ENCODE measurements at regions not wholly inside any gene's neighbourhood (a gene's known extent, or its start where the extent isn't known, plus 50 kb on each side); places are given as distances from the start of the nearest gene placed in this dataset.

DNA sequence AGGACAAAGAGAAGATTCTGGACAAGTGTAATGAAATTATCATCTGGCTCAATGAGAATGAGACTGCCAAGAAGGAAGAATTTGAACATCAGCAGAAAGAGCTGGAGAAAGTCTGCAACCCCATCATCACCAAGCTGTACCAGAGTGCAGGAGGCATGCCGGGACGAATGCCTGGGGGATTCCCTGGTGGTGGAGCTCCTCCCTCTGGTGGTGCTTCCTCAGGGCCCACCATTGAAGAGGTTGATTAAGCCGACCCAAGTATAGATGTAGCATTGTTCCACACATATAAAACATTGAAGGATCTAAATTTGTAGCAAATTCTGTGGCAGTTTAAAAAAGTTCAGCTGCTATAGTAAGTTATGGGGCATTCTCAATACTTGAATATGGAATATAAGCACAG, 174.3 kb upstream of the CCND2 start (continued):
- TF ChIP-seq KLF6 (CRISPR knock-in tag; IDR thresholded peaks at IDR 0.05) (no peak), ZNF557 (CRISPR knock-in tag; IDR thresholded peaks at IDR 0.05) (no peak), ZNF891 (CRISPR knock-in tag; IDR thresholded peaks at IDR 0.05) (no peak), SIX1 (CRISPR knock-in tag; IDR thresholded peaks at IDR 0.05; ENCODE audit: borderline replicate concordance) (no peak), FLYWCH1 (CRISPR knock-in tag; IDR thresholded peaks at IDR 0.05) (no peak)
- TF ChIP-seq, protein P1, sequence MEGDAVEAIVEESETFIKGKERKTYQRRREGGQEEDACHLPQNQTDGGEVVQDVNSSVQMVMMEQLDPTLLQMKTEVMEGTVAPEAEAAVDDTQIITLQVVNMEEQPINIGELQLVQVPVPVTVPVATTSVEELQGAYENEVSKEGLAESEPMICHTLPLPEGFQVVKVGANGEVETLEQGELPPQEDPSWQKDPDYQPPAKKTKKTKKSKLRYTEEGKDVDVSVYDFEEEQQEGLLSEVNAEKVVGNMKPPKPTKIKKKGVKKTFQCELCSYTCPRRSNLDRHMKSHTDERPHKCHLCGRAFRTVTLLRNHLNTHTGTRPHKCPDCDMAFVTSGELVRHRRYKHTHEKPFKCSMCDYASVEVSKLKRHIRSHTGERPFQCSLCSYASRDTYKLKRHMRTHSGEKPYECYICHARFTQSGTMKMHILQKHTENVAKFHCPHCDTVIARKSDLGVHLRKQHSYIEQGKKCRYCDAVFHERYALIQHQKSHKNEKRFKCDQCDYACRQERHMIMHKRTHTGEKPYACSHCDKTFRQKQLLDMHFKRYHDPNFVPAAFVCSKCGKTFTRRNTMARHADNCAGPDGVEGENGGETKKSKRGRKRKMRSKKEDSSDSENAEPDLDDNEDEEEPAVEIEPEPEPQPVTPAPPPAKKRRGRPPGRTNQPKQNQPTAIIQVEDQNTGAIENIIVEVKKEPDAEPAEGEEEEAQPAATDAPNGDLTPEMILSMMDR (CRISPR knock-in tag; IDR thresholded peaks at IDR 0.05): peak; percentile 65
- TF ChIP-seq, protein P2, sequence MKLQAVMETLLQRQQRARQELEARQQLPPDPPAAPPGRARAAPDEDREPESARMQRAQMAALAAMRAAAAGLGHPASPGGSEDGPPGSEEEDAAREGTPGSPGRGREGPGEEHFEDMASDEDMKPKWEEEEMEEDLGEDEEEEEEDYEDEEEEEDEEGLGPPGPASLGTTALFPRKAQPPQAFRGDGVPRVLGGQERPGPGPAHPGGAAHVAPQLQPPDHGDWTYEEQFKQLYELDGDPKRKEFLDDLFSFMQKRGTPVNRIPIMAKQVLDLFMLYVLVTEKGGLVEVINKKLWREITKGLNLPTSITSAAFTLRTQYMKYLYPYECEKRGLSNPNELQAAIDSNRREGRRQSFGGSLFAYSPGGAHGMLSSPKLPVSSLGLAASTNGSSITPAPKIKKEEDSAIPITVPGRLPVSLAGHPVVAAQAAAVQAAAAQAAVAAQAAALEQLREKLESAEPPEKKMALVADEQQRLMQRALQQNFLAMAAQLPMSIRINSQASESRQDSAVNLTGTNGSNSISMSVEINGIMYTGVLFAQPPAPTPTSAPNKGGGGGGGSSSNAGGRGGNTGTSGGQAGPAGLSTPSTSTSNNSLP (IDR thresholded peaks at IDR 0.05; ENCODE audit: low read depth, low read length): no peak

DNA sequence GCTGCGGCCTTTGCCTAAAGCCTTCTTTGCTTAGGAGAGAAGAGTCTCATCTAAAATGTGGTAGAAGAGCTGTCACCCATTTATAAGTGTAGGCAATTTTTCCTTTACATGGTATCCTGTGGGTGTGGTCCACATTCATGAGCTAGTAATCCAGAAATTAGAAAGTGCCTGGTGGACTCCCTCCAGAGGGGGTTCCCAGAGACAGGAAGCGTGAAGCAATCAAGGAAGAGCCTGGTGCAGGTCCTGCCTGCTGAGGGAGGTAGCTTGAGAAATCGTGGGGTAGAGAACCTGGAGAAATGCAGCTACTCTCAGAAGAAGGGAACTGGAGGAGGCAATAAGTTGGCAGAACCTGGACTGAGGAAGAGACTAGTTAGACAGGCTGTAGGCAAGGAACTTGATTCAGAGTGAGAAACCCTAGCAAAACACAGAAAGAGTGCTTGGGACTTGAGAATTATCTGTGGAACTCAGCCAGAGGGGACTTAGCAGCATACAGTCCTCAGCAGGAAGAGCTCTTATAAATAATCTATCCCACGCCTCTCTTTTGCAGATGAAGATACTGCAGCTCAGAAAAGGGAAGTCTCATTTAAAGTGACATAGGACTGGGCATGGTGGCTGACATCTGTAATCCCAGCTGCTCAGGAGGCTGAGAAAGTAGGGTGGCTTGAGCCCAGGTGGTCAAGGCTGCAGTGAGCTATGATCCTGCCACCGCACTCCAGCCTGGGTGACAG, 182.4 kb upstream of the CCND2 start:
- intact Hi-C loops (cut with micrococcal nuclease; ENCODE audit: unreplicated experiment): no loop called here
- H3K27me3 ChIP-seq (ENCODE audit: control insufficient read depth in 1 of 2, insufficient read depth in 2 of 2, low read length in 2 of 2): no peaks in the 10 kb centered on the region
- no peak overlapping the region for H3K4me2 ChIP-seq (ENCODE audit: low read depth, low read length)
- BruUV-seq (replicated peaks): no TSS peak
- no peaks in the 10 kb centered on the region for H3K4me1 ChIP-seq (ENCODE audit: insufficient read depth, low read length)
- POLR2A ChIA-PET: no interaction called here
- FAIRE-seq (no peak), DNase-seq (ENCODE audit: low spot score) (no peak), ATAC-seq (no peak)
- H3K27ac ChIP-seq (ENCODE audit: extremely low read length, insufficient read depth, low read length): no peak overlapping the region
- no peaks in the 10 kb centered on the region for H3K36me3 ChIP-seq (replicated peaks in 1 of 2; ENCODE audit: control insufficient read depth in 1 of 2, insufficient read depth in 2 of 2, low read length in 2 of 2)
- H3K4me3 ChIP-seq (replicated peaks in 1 of 3; ENCODE audit: insufficient read depth in 1 of 3, low read depth in 2 of 3, low read length in 3 of 3): no peak overlapping the region
- CTCF ChIA-PET (ENCODE audit: low intra/inter-chr PET ratio, low total read pairs): no interaction called here
- no peaks in the 10 kb centered on the region for H4K20me1 ChIP-seq (ENCODE audit: insufficient read depth, low read length)
- no peaks in the 10 kb centered on the region for H3K9me3 ChIP-seq (ENCODE audit: low read length)
- H2AFZ ChIP-seq (ENCODE audit: low read length): no peak overlapping the region
- 71% methylated on average over 5 of the region's 5 CpGs for WGBS (ENCODE audit: low lambda C conversion rate)
- H3K79me2 ChIP-seq (ENCODE audit: insufficient read depth, low read length): no peaks in the 10 kb centered on the region
- in situ Hi-C loops (cut with HindIII; ENCODE audit: extremely low pct_ligation_motif_present, low pct_unique_long_range_greater_than_20kb): loop anchor here (10.0 kb wide), 1 partner anchor 196 kb away; no protein-coding TSS in a partner anchor
- no peak overlapping the region for H3K9ac ChIP-seq (ENCODE audit: insufficient read depth, low read depth, low read length)
- no peak for TF ChIP-seq NCOA5 (CRISPR knock-in tag; IDR thresholded peaks at IDR 0.05)
- TF ChIP-seq, protein P3, sequence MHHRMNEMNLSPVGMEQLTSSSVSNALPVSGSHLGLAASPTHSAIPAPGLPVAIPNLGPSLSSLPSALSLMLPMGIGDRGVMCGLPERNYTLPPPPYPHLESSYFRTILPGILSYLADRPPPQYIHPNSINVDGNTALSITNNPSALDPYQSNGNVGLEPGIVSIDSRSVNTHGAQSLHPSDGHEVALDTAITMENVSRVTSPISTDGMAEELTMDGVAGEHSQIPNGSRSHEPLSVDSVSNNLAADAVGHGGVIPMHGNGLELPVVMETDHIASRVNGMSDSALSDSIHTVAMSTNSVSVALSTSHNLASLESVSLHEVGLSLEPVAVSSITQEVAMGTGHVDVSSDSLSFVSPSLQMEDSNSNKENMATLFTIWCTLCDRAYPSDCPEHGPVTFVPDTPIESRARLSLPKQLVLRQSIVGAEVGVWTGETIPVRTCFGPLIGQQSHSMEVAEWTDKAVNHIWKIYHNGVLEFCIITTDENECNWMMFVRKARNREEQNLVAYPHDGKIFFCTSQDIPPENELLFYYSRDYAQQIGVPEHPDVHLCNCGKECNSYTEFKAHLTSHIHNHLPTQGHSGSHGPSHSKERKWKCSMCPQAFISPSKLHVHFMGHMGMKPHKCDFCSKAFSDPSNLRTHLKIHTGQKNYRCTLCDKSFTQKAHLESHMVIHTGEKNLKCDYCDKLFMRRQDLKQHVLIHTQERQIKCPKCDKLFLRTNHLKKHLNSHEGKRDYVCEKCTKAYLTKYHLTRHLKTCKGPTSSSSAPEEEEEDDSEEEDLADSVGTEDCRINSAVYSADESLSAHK (CRISPR knock-in tag; IDR thresholded peaks at IDR 0.05; ENCODE audit: borderline replicate concordance): no peak
- TF ChIP-seq TBX2 (CRISPR knock-in tag; IDR thresholded peaks at IDR 0.05; ENCODE audit: borderline replicate concordance): no peak
- no peak for TF ChIP-seq RBM22 (optimal IDR thresholded peaks at IDR 0.05; ENCODE audit: low read length)
- no peak for TF ChIP-seq NFIC (IDR thresholded peaks at IDR 0.05; ENCODE audit: low read length)
- no peak for TF ChIP-seq HOXD1 (CRISPR knock-in tag; IDR thresholded peaks at IDR 0.05)
- TF ChIP-seq ZNF335 (CRISPR knock-in tag; IDR thresholded peaks at IDR 0.05): no peak
- TF ChIP-seq, protein P4, sequence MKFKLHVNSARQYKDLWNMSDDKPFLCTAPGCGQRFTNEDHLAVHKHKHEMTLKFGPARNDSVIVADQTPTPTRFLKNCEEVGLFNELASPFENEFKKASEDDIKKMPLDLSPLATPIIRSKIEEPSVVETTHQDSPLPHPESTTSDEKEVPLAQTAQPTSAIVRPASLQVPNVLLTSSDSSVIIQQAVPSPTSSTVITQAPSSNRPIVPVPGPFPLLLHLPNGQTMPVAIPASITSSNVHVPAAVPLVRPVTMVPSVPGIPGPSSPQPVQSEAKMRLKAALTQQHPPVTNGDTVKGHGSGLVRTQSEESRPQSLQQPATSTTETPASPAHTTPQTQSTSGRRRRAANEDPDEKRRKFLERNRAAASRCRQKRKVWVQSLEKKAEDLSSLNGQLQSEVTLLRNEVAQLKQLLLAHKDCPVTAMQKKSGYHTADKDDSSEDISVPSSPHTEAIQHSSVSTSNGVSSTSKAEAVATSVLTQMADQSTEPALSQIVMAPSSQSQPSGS (CRISPR knock-in tag; IDR thresholded peaks at IDR 0.05): no peak
- TF ChIP-seq LCORL (IDR thresholded peaks at IDR 0.05): no peak
- no peak for TF ChIP-seq LCORL (CRISPR knock-in tag; IDR thresholded peaks at IDR 0.05)
- TF ChIP-seq CREM (IDR thresholded peaks at IDR 0.05): no peak
- no peak for TF ChIP-seq CREM (CRISPR knock-in tag; IDR thresholded peaks at IDR 0.05)
